ENCODE measurements at regions not wholly inside any gene's neighbourhood (a gene's known extent, or its start where the extent isn't known, plus 50 kb on each side); places are given as distances from the start of the nearest gene placed in this dataset.

DNA sequence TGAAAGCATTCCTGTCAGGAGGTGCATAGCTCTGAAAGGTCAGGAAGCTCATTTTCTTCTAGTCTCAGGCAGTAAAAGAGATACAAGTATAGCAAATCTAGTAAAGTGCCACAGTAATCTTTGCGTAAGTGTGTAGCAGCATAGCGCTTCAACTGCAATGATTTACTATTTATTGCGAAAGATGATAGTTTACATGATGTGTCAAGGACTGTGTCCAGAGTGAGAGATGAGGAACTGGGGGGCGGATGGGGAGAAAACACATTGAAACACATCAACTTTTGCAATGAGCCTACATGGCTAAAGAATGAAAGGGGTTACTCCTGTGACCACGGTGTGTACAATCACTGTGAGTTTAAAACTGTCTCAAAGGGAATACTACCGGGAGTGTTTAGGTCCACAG is 644.4 kb downstream of the GALR1 start:
- TF ChIP-seq, protein P1, sequence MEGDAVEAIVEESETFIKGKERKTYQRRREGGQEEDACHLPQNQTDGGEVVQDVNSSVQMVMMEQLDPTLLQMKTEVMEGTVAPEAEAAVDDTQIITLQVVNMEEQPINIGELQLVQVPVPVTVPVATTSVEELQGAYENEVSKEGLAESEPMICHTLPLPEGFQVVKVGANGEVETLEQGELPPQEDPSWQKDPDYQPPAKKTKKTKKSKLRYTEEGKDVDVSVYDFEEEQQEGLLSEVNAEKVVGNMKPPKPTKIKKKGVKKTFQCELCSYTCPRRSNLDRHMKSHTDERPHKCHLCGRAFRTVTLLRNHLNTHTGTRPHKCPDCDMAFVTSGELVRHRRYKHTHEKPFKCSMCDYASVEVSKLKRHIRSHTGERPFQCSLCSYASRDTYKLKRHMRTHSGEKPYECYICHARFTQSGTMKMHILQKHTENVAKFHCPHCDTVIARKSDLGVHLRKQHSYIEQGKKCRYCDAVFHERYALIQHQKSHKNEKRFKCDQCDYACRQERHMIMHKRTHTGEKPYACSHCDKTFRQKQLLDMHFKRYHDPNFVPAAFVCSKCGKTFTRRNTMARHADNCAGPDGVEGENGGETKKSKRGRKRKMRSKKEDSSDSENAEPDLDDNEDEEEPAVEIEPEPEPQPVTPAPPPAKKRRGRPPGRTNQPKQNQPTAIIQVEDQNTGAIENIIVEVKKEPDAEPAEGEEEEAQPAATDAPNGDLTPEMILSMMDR (IDR thresholded peaks at IDR 0.05; ENCODE audit: low read depth, low read length, missing control alignments) = no peak
- DNase-seq (ENCODE audit: low read depth) = no peak
- in situ Hi-C loops (cut with HindIII; ENCODE audit: low sequenced_read_pairs) = no loop called here
- no peak overlapping the region for H3K4me3 ChIP-seq (ENCODE audit: low read depth, low read length)

GRCh38 chr18:77895250-77895649 is 645.6 kb downstream of the GALR1 start:
- in situ Hi-C loops (cut with HindIII; ENCODE audit: low sequenced_read_pairs) = no loop called here
- DNase-seq (ENCODE audit: low read depth) = no peak

GRCh38 chr18:77896586-77897252 is 647.1 kb downstream of the GALR1 start:
- TF ChIP-seq, protein P1 (IDR thresholded peaks at IDR 0.05; ENCODE audit: low read depth, low read length, missing control alignments) = no peak
- H3K4me3 ChIP-seq (ENCODE audit: low read depth, low read length) = no peak overlapping the region
- no peak for DNase-seq (ENCODE audit: low read depth)
- in situ Hi-C loops (cut with HindIII; ENCODE audit: low sequenced_read_pairs) = no loop called here

More at GRCh38 chr18:77895250-77895649, 645.6 kb downstream of the GALR1 start:
- no peak overlapping the region for H3K4me3 ChIP-seq (ENCODE audit: low read depth, low read length)
- TF ChIP-seq, protein P1 (IDR thresholded peaks at IDR 0.05; ENCODE audit: low read depth, low read length, missing control alignments) = no peak

DNA sequence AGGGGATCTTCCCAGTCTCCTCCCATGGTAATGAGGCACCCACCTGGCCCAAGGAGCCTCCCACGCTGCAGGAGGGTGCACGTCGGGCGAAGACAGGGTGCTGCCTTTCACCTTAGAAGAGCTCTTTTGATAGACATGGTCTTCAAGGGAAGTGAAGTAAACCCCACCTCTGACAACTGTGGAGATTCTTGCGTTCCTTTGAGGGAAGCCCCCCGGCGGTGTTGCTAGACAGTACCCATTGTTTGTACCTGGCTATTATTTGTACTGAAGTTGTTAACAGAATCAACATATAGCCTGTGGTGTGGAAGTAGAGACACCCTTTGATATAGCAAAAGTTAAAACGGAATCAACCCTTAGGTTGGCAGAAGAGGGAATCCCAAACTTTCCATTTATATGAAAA is 648.0 kb downstream of the GALR1 start:
- DNase-seq (ENCODE audit: low read depth) = no peak
- in situ Hi-C loops (cut with HindIII; ENCODE audit: low sequenced_read_pairs) = no loop called here
- TF ChIP-seq, protein P1 (IDR thresholded peaks at IDR 0.05; ENCODE audit: low read depth, low read length, missing control alignments) = no peak
- H3K4me3 ChIP-seq (ENCODE audit: low read depth, low read length) = no peak overlapping the region

DNA sequence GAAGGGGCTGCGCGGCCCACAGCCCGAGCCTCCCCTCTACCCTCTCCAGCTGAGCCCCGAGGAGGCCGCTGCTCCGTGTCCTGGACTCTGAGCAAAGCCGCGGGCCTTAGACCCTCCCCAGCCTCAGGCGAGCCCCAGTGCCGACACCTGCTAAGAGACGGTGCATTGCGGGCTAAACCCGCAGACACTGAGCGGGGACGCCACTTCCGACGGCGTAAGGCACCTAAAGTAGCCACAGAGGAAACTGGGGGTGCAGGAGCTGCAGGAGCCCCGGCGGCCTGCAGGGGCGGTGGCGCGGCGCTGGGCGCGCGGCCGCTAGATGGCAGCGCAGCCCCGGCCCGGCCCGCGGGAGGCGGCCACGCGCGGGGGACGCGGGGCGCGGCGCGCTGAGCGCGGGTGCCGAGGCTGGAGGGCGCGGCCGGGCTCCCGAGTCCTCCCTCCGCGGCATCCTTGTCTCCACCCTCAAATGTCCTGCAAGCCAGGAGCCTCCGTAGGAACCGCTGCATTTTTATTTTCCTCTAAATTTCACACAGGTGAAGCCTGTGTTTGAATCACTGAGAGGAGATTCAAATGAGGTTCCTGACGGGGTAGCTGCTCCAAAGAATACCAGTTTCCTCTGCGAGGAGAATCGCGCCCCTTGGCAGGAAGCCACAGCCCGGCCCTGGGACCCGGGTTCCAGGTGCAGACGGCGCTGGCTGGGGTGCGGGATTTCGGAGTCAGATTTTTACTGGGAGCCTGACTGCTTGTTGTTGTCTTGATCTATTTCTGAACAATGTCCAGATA is 650.5 kb downstream of the GALR1 start:
- TF ChIP-seq, protein P1 (IDR thresholded peaks at IDR 0.05; ENCODE audit: low read depth, low read length, missing control alignments) = peak; percentile 74
- no peak for DNase-seq (ENCODE audit: low read depth)
- in situ Hi-C loops (cut with HindIII; ENCODE audit: low sequenced_read_pairs) = no loop called here
- H3K4me3 ChIP-seq (ENCODE audit: low read depth, low read length) = peak overlapping the region; percentile 28

- DNase-seq (ENCODE audit: low read depth) = no peak
- in situ Hi-C loops (cut with HindIII; ENCODE audit: low sequenced_read_pairs) = no loop called here
- H3K4me3 ChIP-seq (ENCODE audit: low read depth, low read length) = no peak overlapping the region
- TF ChIP-seq, protein P1 (IDR thresholded peaks at IDR 0.05; ENCODE audit: low read depth, low read length, missing control alignments) = no peak
Measured at GRCh38 chr18:77905011-77905410, 655.4 kb downstream of the GALR1 start.

Measured in astrocyte of the cerebellum (primary cell).